BE2C (cell line): ENCODE measurements at regions not wholly inside any gene's neighbourhood (a gene's known extent, or its start where the extent isn't known, plus 50 kb on each side); places are given as distances from the start of the nearest gene placed in this dataset.

Experiments
- DNase-seq: peaks from one replicate; pipeline ENCODE4 v3.0.0-alpha.2; 2020
- H3K27me3 ChIP-seq: fragments of 250-450 bp; sonication (Bioruptor Pico); 2 replicates; pipeline ENCODE4 v1.5.1; 2020; ENCODE audit warnings: mild to moderate bottlenecking
- H3K36me3 ChIP-seq: fragments of 250-450 bp; sonication (Bioruptor Pico); 2 replicates; pipeline ENCODE4 v1.5.1; 2020; ENCODE audit warnings: mild to moderate bottlenecking
- H3K4me1 ChIP-seq: fragments of 250-450 bp; sonication (Bioruptor Pico); 2 replicates; pipeline ENCODE4 v1.5.1; 2020
- H3K4me3 ChIP-seq: 2 replicates; pipeline ENCODE4 v1.5.1; 2011; ENCODE audit warnings: low read depth, low read length
- H3K9me3 ChIP-seq: fragments of 250-450 bp; sonication (Bioruptor Pico); 2 replicates; pipeline ENCODE4 v1.5.1; 2020
- CTCF ChIP-seq: IDR thresholded peaks from 2 replicates; pipeline ENCODE4 v1.5.1; 2012; ENCODE audit warnings: mild to moderate bottlenecking, low read depth, low read length

GRCh38 chr9:26462213-26462612 is 430.4 kb downstream of the CAAP1 start:
- H3K9me3 ChIP-seq = no peaks in the 10 kb centered on the region
- no peak for DNase-seq
- no peaks in the 10 kb centered on the region for H3K27me3 ChIP-seq
- TF ChIP-seq CTCF = no peak
- H3K36me3 ChIP-seq = no peaks in the 10 kb centered on the region
- H3K4me3 ChIP-seq = no peak overlapping the region
- peaks cover 44% of the 10 kb centered on the region for H3K4me1 ChIP-seq

- H3K36me3 ChIP-seq = no peaks in the 10 kb centered on the region
- no peak for DNase-seq
- H3K4me1 ChIP-seq = peaks cover 52% of the 10 kb centered on the region
- TF ChIP-seq CTCF = no peak
- no peak overlapping the region for H3K4me3 ChIP-seq
- no peaks in the 10 kb centered on the region for H3K27me3 ChIP-seq
- H3K9me3 ChIP-seq = no peaks in the 10 kb centered on the region
These were observed 432.0 kb downstream of the CAAP1 start for GRCh38 chr9:26460624-26461023.

GRCh38 chr9:26459959-26460358 is 432.6 kb downstream of the CAAP1 start:
- H3K4me3 ChIP-seq = no peak overlapping the region
- DNase-seq = peak; percentile 33
- no peaks in the 10 kb centered on the region for H3K27me3 ChIP-seq
- no peaks in the 10 kb centered on the region for H3K9me3 ChIP-seq
- peaks cover 55% of the 10 kb centered on the region for H3K4me1 ChIP-seq
- no peak for TF ChIP-seq CTCF
- no peaks in the 10 kb centered on the region for H3K36me3 ChIP-seq

GRCh38 chr9:26458054-26458453 is 434.5 kb downstream of the CAAP1 start:
- Histone ChIP-seq H3K9me3 (no peaks in the 10 kb centered on the region), H3K4me1 (peaks cover 60% of the 10 kb centered on the region), H3K36me3 (no peaks in the 10 kb centered on the region), H3K27me3 (no peaks in the 10 kb centered on the region), H3K4me3 (no peak overlapping the region)
- no peak for TF ChIP-seq CTCF
- no peak for DNase-seq

- TF ChIP-seq CTCF = no peak
- Histone ChIP-seq H3K4me3 (no peak overlapping the region), H3K36me3 (no peaks in the 10 kb centered on the region), H3K9me3 (no peaks in the 10 kb centered on the region), H3K27me3 (no peaks in the 10 kb centered on the region), H3K4me1 (peaks cover 55% of the 10 kb centered on the region)
- DNase-seq = peak; percentile 66
These were observed 435.5 kb downstream of the CAAP1 start for GRCh38 chr9:26457151-26457550.

GRCh38 chr9:26439061-26439624 is 453.5 kb downstream of the CAAP1 start:
- Histone ChIP-seq H3K36me3 (no peaks in the 10 kb centered on the region), H3K9me3 (no peaks in the 10 kb centered on the region), H3K4me1 (peaks cover 19% of the 10 kb centered on the region), H3K4me3 (no peak overlapping the region), H3K27me3 (no peaks in the 10 kb centered on the region)
- no peak for DNase-seq
- TF ChIP-seq CTCF = no peak
